ENCODE measurements at regions not wholly inside any gene's neighbourhood (a gene's known extent, or its start where the extent isn't known, plus 50 kb on each side); places are given as distances from the start of the nearest gene placed in this dataset.

- no peaks in the 10 kb centered on the region for H4K20me1 ChIP-seq (replicated peaks in 1 of 2; ENCODE audit: control insufficient read depth in 1 of 2, insufficient read depth in 2 of 2, low read length in 2 of 2)
- H3K36me3 ChIP-seq (ENCODE audit: control insufficient read depth in 2 of 4, insufficient read depth in 4 of 4, low read length in 3 of 4): no peaks in the 10 kb centered on the region
- H4K8ac ChIP-seq (ENCODE audit: extremely low read depth, insufficient read depth, low read length): no peak overlapping the region
- H3K4me2 ChIP-seq (ENCODE audit: insufficient read depth in 1 of 2, low read depth in 2 of 2, low read length in 2 of 2): no peak overlapping the region
- H2BK15ac ChIP-seq (ENCODE audit: low read length): no peak overlapping the region
- no peak overlapping the region for H2BK12ac ChIP-seq (ENCODE audit: low read depth, low read length)
- H3K27me3 ChIP-seq (replicated peaks in 1 of 4; ENCODE audit: control insufficient read depth in 3 of 4, extremely low read depth in 1 of 4, insufficient read depth in 3 of 4, low read length in 3 of 4): peaks cover 0 to 1% (median 0%) of the 10 kb centered on the region in 4 experiments; a peak in 1 of 7 replicates
- FAIRE-seq: no peak
- no peak overlapping the region for H3K9ac ChIP-seq (replicated peaks in 1 of 4; ENCODE audit: extremely low read depth in 1 of 4, low read depth in 3 of 4, low read length in 3 of 4)
- H3K4me3 ChIP-seq (ENCODE audit: extremely low read depth in 1 of 4, insufficient read depth in 2 of 4, low read depth in 3 of 4, low read length in 4 of 4): no peak overlapping the region
- no peak overlapping the region for H2BK20ac ChIP-seq (ENCODE audit: low read length)
- POLR2A ChIA-PET (ENCODE audit: partially characterized antibody): no interaction called here
- no peak overlapping the region for H4K91ac ChIP-seq (replicated peaks; ENCODE audit: insufficient read length, low read length)
- TF ChIP-seq ATF3 (IDR thresholded peaks at IDR 0.05; ENCODE audit: insufficient read depth, low read depth, low read length) (no peak), SUZ12 (IDR thresholded peaks at IDR 0.05; ENCODE audit: low read length) (no peak), TAF1 (IDR thresholded peaks at IDR 0.05; ENCODE audit: low read depth, low read length) (no peak), ASH2L (IDR thresholded peaks at IDR 0.05; ENCODE audit: low read length) (no peak)
- no peak overlapping the region for H2AK5ac ChIP-seq (ENCODE audit: low read depth, low read length)
- no peak overlapping the region for H3K14ac ChIP-seq (ENCODE audit: insufficient read length)
- H3K79me1 ChIP-seq (ENCODE audit: low read depth, low read length): no peaks in the 10 kb centered on the region
- H3K23ac ChIP-seq (ENCODE audit: insufficient read length): no peak overlapping the region
- H2BK120ac ChIP-seq (replicated peaks; ENCODE audit: low read depth, low read length): no peak overlapping the region
- no peaks in the 10 kb centered on the region for H3K4me1 ChIP-seq (replicated peaks in 1 of 4; ENCODE audit: control insufficient read depth in 3 of 4, insufficient read depth in 4 of 4, low read length in 3 of 4)
- H3K23me2 ChIP-seq (ENCODE audit: low read depth, low read length): no peaks in the 10 kb centered on the region
- 0 out of 4 replicates have a peak, but pooled peaks cover 0 to 2% of the 10 kb centered on the region in 2 experiments for H3K9me3 ChIP-seq (ENCODE audit: insufficient read depth in 2 of 2, low read depth in 1 of 2, low read length in 1 of 2)
- H3K27ac ChIP-seq (ENCODE audit: low read depth, low read length): no peak overlapping the region
- CTCF ChIA-PET (ENCODE audit: partially characterized antibody): no interaction called here
- no peak overlapping the region for H4K5ac ChIP-seq (ENCODE audit: insufficient read length, low read depth, low read length)
- no peak overlapping the region for H3K18ac ChIP-seq (ENCODE audit: extremely low read depth, low read length)
- no peak overlapping the region for H3K56ac ChIP-seq (replicated peaks; ENCODE audit: insufficient read length, low read depth, low read length)
- 90% methylated on average over 2 of the region's 2 CpGs; no CpG with 5 or more reads in 1 of the 2 experiments for WGBS, 2 experiments (ENCODE audit: extremely low coverage in 1 of 2, insufficient coverage in 1 of 2, insufficient read length in 1 of 2, insufficient replicate concordance in 2 of 2, low coverage in 1 of 2, low lambda C conversion rate in 2 of 2, missing lambda C conversion rate in 1 of 2)
- no peak overlapping the region for H2BK5ac ChIP-seq (ENCODE audit: low read depth, low read length)
- H2AFZ ChIP-seq (ENCODE audit: low read length): no peak overlapping the region
- no peak for DNase-seq (ENCODE audit: low read depth in 1 of 2, low spot score in 2 of 2)
- H3K79me2 ChIP-seq (ENCODE audit: control insufficient read depth in 1 of 2, insufficient read depth in 2 of 2, low read length in 2 of 2): no peaks in the 10 kb centered on the region
- H3K4ac ChIP-seq (replicated peaks; ENCODE audit: insufficient read length, low read depth, low read length): no peak overlapping the region
Observed at GRCh38 chr4:153989505-153989904, 200.6 kb upstream of the SFRP2 start.

Measured in H1 (cell line).